HG03108 (cell line): ENCODE measurements at regions not wholly inside any gene's neighbourhood (a gene's known extent, or its start where the extent isn't known, plus 50 kb on each side); places are given as distances from the start of the nearest gene placed in this dataset.

Experiments used
- ATAC-seq: cut with Tn5 transposase; IDR thresholded peaks from one replicate; pipeline ENCODE4 v1.9.1; 2021; ENCODE audit warnings: moderate library complexity; ENCODE audit not compliant: unreplicated experiment

GRCh38 chr17:79539944-79540705 lies 70.7 kb downstream of the RBFOX3 start:
- ATAC-seq = no peak

DNA sequence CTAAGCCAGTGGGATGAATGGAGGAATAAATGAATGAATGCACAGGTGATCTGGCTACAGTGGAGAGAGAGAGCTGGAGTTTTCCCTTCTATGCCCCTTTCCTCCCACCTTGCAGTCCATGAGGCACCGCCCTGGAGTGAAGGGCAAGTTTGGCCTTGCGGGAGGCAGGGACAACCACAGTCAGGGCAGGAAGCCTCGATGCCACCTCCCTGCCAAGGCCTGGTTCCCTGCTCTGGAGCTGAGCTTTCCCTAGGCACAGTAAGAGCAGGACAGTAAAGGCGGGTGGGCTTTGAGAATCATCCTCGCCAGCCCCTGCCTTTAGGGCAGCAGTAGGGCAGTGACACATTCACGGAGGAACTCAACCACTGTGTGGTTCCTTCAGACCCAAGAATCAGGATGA lies 72.6 kb downstream of the RBFOX3 start:
- no peak for ATAC-seq

DNA sequence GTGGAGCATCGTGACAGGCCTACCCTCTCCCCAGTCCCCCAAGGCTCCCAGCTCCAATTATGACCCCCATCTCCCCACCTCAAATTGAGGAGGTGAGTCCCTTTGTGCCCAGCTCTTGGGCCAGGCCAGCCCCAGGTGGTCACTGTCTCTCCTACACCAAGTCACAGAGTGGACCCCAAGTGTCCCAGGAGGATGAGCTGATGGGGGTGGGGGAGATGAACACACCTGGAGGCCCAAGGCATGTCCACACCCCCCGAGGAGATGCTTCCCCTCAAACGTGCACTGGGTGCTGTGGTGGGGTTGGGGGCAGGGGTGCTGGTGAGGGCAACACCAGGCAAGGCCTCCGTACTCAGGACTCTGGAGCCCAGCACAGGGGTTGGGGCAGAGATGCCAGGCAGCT lies 73.2 kb downstream of the RBFOX3 start:
- no peak for ATAC-seq

GRCh38 chr17:79537061-79537460 lies 73.8 kb downstream of the RBFOX3 start:
- no peak for ATAC-seq

DNA sequence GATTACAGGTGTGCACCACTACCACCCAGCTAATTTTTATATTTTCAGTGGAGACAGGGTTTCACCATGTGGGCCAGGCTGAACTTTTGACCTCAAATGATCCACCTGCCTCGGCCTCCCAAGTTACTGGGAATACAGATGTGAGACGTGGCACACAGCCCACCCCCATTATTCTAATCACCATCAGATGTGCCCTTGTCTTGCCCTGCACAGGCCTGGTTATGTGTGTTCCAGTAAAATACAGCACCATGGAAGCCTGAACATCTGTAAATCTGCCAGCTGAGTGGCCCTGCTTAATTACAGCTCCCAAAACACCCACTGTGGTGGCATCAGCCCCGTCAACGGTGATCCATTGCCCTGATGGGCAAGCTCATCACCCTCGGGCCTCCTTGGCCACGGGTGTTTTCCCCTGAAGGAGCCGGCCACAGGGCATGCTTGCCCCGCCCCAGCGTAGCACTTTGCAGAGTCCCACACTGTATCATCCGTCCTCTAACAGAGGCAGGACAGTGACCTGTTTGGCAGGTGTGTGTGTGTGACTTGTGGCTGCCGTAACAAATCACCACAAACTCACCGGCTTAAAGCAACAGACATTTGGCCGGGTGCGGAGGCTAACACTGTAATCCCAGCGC lies 74.5 kb downstream of the RBFOX3 start:
- no peak for ATAC-seq

DNA sequence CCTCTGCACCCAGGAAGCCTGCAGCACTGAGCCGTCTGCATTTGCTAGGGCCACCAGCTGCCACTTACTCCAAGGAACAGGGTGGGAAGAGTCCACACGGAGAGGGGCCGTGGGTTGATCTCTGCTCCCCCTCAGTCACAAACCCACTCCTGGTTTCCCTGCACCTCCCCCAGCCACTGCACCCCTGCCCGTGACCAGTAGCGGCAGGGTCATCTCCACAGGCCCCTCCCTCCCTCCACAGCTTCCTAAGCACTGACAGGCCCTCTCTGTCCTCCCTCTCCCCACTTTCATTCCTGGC lies 75.2 kb downstream of the RBFOX3 start:
- no peak for ATAC-seq

GRCh38 chr17:79534851-79535727 lies 75.8 kb downstream of the RBFOX3 start:
- no peak for ATAC-seq

GRCh38 chr17:79534111-79534510 lies 76.7 kb downstream of the RBFOX3 start:
- ATAC-seq = no peak

DNA sequence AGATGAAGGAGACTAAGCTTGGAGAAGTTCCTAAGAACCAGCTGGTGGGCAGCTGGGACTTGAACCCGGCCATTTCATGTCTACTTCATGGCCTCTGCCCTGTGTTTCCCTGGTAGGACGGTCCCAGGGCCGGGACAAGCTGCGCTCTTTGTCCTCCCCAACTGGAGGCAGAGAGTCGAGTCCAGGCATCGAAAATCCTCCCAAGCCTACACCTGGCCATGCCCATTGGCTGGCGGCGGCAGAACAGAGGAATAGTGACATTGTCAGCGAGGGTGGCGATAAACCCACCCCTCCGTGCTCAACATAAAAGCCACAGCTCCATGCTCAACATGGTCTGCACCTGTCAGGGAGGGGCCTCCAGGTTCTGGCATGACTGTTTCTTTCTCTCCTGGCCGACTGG lies 77.7 kb downstream of the RBFOX3 start:
- no peak for ATAC-seq

DNA sequence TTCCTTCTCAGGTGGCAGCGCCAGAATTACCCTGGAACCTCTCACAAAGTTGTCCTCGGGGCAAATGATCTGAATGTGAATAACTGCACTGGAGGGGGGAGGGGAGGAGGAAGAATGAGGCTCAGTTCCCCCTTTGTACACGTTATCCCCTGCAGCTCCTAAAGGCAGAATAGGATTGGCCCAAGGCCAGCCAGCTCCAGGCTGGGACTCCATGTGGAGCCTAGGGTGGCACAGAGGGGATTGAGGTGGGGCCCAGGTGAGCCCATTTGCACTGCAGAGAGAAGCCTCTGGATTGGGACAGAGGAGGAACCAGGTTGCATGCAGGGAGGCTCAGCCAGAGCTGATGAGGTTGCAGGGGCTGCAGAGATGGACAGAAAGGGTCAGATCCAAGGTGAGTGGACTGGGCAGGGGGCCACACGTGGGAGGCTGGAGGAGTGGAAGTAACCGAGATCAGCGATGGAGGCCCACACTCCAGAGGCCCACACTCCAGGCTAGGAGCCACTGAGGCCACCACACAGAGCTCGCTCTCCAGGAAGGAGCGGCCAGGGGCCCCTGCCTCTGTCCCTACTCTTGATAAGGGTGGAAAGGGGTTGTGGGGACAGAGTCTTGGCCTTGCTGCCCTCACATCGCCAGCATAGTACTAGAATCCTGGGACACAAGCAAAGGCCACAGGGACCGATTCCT lies 78.6 kb downstream of the RBFOX3 start:
- ATAC-seq = no peak

DNA sequence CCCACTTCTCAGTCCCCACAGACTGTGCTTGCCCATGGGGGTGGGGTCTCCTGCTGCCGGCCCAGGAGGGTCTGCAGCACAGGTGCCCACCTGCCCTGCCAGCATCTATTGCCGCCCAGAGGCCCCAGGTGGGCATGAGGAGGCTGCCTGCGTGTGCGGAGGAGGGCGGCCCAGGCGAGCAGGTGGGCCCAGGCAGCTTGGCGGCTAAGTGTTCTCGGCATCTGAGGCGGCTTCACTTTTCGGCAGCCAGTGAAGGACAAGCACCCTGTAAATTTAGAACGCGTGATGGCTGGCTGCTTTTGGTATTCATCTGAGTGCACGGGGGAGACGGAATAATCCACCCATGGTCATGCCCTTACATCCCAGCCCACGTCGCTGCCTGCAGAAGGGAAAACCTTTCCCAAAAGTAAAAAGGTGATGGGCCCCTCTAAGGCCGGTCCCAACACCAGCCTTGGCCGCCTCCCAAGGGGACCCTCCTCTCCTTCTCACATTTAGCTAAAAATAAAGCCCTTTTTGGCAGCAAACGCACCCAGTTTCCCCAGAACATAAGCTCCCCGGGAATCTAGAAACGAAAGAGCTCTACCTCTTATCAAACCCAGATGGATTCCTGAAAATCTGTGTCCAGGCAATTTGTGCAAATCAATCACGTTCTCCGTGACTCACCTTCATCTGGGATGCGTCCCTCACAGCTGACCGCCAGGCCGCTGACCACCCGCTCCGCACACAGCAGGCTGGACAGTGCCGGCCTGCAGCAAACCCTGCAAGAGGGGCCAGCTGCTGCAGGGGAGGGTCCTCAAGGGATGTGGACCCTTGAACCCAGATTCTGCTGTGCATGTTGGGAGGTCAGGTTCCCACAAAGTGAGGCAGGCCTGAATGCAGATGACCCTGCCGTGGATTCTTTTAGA lies 79.4 kb downstream of the RBFOX3 start:
- ATAC-seq = no peak

GRCh38 chr17:79530361-79531105 lies 80.3 kb downstream of the RBFOX3 start:
- no peak for ATAC-seq

DNA sequence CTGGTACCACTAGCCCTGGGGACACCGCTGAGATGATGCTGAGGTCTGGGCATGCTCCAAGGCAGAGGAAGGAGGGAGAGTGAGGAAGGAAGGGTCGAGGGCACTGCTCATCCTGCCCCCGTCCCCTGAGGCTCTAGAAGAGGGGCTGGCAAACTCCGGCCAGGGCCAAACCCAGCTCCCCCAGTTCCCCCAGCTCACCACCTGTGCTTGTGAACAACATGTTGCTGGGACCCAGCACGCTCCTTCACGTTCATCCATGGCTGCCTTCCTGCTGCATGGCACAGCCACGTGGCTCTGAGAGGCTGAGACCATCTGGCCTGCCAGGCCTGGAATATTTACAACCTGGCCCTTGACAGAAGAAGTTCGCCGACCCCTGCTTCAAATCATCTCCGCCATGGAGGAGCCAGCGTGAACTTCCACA lies 81.2 kb downstream of the RBFOX3 start:
- no peak for ATAC-seq

DNA sequence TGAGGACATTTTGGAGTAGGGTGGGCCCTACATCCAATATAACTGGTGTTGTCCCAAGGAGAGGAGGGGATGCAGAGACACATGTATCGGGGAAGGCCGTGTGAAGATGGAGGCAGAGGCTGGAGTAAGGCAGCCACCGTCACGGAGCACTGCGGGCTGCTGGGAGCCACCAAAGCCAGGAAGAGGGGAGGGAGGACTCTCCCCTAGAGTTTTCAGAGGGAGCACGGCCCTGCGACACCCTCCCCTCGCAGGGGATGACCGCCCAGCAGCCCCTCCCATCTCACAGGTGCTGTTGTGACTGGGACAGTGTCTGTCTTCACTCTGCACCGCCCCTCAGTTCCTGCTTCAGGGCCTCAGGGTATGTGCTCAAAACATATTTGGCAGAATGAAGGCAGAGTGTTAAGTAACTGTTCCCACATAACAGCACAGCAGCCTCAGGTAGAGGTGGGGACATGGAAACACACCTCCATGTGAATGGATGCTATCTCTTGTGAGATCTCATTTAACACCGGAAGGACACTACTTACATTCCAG lies 82.2 kb downstream of the RBFOX3 start:
- ATAC-seq = no peak

- no peak for ATAC-seq
These were observed 83.5 kb downstream of the RBFOX3 start for GRCh38 chr17:79527306-79527705.

DNA sequence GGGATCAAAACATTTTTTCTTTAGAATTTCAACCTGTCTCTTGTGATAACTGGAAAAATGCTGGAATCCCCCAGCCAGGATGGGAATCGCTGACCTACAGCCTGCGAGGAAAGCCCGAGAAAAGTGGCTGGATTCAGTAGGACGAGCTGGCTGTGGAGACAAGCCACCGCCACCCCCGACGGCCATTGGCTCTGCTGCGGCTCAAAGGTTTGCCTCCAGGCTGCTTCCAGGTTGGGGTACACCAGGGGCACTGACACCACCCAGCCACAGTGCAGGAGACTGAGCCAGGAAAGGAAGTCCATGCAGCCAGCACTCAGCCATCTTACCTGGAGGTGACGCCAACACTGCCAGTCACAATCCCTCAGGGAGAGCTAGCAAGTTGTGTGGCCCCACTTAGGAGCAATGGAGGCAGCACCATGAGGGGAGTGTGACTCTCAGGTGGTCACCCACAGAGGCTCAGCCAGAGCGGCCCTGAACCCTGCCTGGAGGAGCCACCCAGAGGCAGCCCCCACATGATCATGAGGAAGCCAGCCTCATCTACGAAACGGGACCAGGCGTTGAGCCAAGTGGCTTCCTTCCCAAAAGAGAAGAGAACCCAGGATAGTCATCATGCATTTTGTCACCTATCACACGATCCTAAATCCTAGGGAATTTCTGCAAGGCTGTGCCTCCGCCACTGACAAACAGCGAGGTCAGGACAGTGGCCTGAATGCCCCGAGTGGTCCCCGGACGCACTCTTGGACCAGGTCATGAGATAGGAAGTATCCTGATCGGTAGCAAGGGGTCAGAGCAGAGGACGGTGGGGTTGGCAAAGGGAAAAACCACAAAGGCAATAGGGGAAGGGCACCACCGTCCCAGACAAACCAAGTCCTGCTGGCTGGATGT lies 84.8 kb downstream of the RBFOX3 start:
- ATAC-seq = no peak

- no peak for ATAC-seq
These were observed 86.4 kb downstream of the RBFOX3 start for GRCh38 chr17:79524213-79525187.
